Esophagus squamous epithelium (tissue), 4 donors: ENCODE measurements at regions not wholly inside any gene's neighbourhood (a gene's known extent, or its start where the extent isn't known, plus 50 kb on each side); places are given as distances from the start of the nearest gene placed in this dataset.

Experiments
- CTCF ChIP-seq, 6 experiments: fragments of 450-650 bp in 4 of 6; fragments of 200-600 bp in 2 of 6; sonication (generic) in 2 of 6; IDR thresholded peaks; one replicate each; pipeline ENCODE4 v1.5.1; 2016 to 2019; ENCODE audit warnings: antibody characterized with exemption in 6 of 6, mild to moderate bottlenecking in 4 of 6, moderate library complexity in 4 of 6
- POLR2A ChIP-seq, 4 donors: fragments of 450-650 bp; IDR thresholded peaks; one replicate each; pipeline ENCODE4 v1.6.1; 2017; ENCODE audit warnings: antibody characterized with exemption in 4 of 4, mild to moderate bottlenecking in 4 of 4, moderate library complexity in 3 of 4

DNA sequence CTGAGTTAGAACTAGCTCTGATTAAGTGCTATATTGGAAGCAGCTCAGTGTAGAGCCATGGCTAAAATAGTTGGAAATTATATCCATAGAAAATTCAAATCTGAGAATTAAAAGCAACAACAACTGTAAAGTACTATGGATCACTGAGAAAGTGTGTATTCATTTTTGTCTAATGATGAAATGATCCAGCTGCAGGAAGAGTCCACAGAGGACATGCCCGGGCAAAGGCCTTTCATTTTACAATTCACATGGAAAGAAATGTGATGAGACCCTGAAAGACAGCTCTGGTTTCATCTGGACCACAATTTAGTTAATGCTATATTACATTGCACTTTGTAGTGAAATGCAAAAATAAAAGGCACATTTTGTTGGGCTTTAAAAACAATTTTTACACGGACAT lies 196.8 kb upstream of the FAT1 start:
- TF ChIP-seq CTCF (IDR thresholded peaks at IDR 0.05): no peak
- TF ChIP-seq POLR2A (IDR thresholded peaks at IDR 0.05): no peak
